HepG2 (cell line): ENCODE measurements at regions not wholly inside any gene's neighbourhood (a gene's known extent, or its start where the extent isn't known, plus 50 kb on each side); places are given as distances from the start of the nearest gene placed in this dataset.

Experiments
- ATAC-seq: fragments of 200-7000 bp; cut with Tn5 transposase; 3 replicates; pipeline ENCODE4 v1.9.1; 2020; ENCODE audit warnings: mild to moderate bottlenecking, moderate library complexity
- BruUV-seq: library from RNA; stranded (reverse); fragments of 400-500 nt; replicated peaks from 2 replicates; lab custom pipeline; 2021; lab: Mats Ljungman, UMichigan
- CTCF ChIA-PET: fragments of 300-600 bp; formaldehyde crosslinking; extraction: SDS; loops from one replicate; lab custom pipeline; 2021; ENCODE audit warnings: low total read pairs, inconsistent platforms, low intra/inter-chr PET ratio; lab: Yijun Ruan, JAX
- POLR2A ChIA-PET: fragments of 350-600 bp; sonication (Branson Sonifier 250); formaldehyde crosslinking; loops from one replicate; lab custom pipeline; 2020; ENCODE audit warnings: antibody characterized with exemption, inconsistent platforms; lab: Yijun Ruan, JAX
- DNase-seq: peaks from one replicate; pipeline ENCODE4 v3.0.0-alpha.2; 2015; ENCODE audit warnings: low spot score
- FAIRE-seq: peaks from 3 replicates; lab custom pipeline; 2011; peaks lifted over from hg19 to GRCh38; lab: Jason Lieb, UNC
- H2AFZ ChIP-seq: one replicate; pipeline ENCODE4 v1.6.1; 2011; ENCODE audit warnings: low read length, inconsistent platforms
- H3K27ac ChIP-seq: fragments of 300-600 bp; 3 replicates; pipeline ENCODE4 v1.8.0; 2011; ENCODE audit warnings: mixed run types, mild to moderate bottlenecking, mixed read lengths, low read length, inconsistent platforms; ENCODE audit not compliant: insufficient read depth; ENCODE audit errors: extremely low read length
- H3K27me3 ChIP-seq, 2 experiments: fragments of 200-600 bp in 1 of 2; 2 replicates in 1 of 2; 3 replicates in 1 of 2; pipeline versions ENCODE4 v1.6.0 to v1.8.0; 2011; ENCODE audit warnings: low read length in 2 of 2, mild to moderate bottlenecking in 2 of 2, moderate library complexity in 2 of 2, inconsistent platforms in 1 of 2; ENCODE audit not compliant: insufficient read depth in 2 of 2, control insufficient read depth in 1 of 2
- H3K36me3 ChIP-seq, 2 experiments: fragments of 200-600 bp in 1 of 2; replicated peaks in 1 of 2; 2 replicates in 1 of 2; 3 replicates in 1 of 2; pipeline versions ENCODE4 v1.5.1 to v1.8.0; 2011; ENCODE audit warnings: low read length in 2 of 2, inconsistent platforms in 1 of 2; ENCODE audit not compliant: insufficient read depth in 2 of 2, control insufficient read depth in 1 of 2
- H3K4me1 ChIP-seq: 2 replicates; pipeline ENCODE4 v1.5.1; 2012; ENCODE audit warnings: low read length, inconsistent platforms; ENCODE audit not compliant: insufficient read depth
- H3K4me2 ChIP-seq: 2 replicates; pipeline ENCODE4 v1.6.0; 2011; ENCODE audit warnings: low read depth, low read length, inconsistent platforms
- H3K4me3 ChIP-seq, 3 experiments: fragments of 200-600 bp in 1 of 3; sonication (generic), shearing (Covaris generic) in 1 of 3; replicated peaks in 1 of 3; 2 replicates each; pipeline ENCODE4 v1.5.1; 2011 to 2016; ENCODE audit warnings: low read length in 3 of 3, inconsistent platforms in 2 of 3, low read depth in 2 of 3, mild to moderate bottlenecking in 2 of 3, control low read depth in 1 of 3, mixed read lengths in 1 of 3; ENCODE audit not compliant: insufficient read depth in 1 of 3
- H3K79me2 ChIP-seq: one replicate; pipeline ENCODE4 v1.6.1; 2011; ENCODE audit warnings: low read length, inconsistent platforms; ENCODE audit not compliant: insufficient read depth
- H3K9ac ChIP-seq: 2 replicates; pipeline ENCODE4 v1.6.0; 2011; ENCODE audit warnings: mild to moderate bottlenecking, low read depth, low read length, inconsistent platforms; ENCODE audit not compliant: insufficient read depth
- H3K9me3 ChIP-seq: 2 replicates; pipeline ENCODE4 v1.5.1; 2012; ENCODE audit warnings: mild to moderate bottlenecking, low read length
- H4K20me1 ChIP-seq: 2 replicates; pipeline ENCODE4 v1.6.0; 2011; ENCODE audit warnings: inconsistent platforms, mild to moderate bottlenecking, low read length, moderate library complexity; ENCODE audit not compliant: insufficient read depth
- CAMTA2 ChIP-seq: sonication (generic); formaldehyde crosslinking; IDR thresholded peaks from 2 replicates; pipeline ENCODE4 v1.4.0; 2020; ENCODE audit warnings: mild to moderate bottlenecking, missing genetic modification reagents, borderline replicate concordance
- REST ChIP-seq, 2 experiments: IDR thresholded peaks; 2 replicates each; pipeline ENCODE4 v1.6.1; 2011 to 2012; ENCODE audit warnings: low read length in 2 of 2, borderline replicate concordance in 1 of 2, low read depth in 1 of 2, mild to moderate bottlenecking in 1 of 2, moderate library complexity in 1 of 2
- ZBTB2 ChIP-seq: sonication (generic); formaldehyde crosslinking; IDR thresholded peaks from 2 replicates; pipeline ENCODE4 v1.8.0; 2022; ENCODE audit warnings: low read depth, missing genetic modification reagents
- ZBTB44 ChIP-seq: sonication (generic); formaldehyde crosslinking; IDR thresholded peaks from 2 replicates; pipeline ENCODE4 v1.4.0; 2020; ENCODE audit warnings: missing genetic modification reagents
- ZFP36L2 ChIP-seq: sonication (generic); formaldehyde crosslinking; IDR thresholded peaks from 2 replicates; pipeline ENCODE4 v1.4.0; 2020; ENCODE audit warnings: missing genetic modification reagents
- ZNF44 ChIP-seq: sonication (generic); formaldehyde crosslinking; IDR thresholded peaks from 2 replicates; pipeline ENCODE4 v1.5.1; 2020; ENCODE audit warnings: mild to moderate bottlenecking, missing genetic modification reagents
- ZNF614 ChIP-seq: IDR thresholded peaks from 2 replicates; pipeline ENCODE4 v1.6.1; 2018; ENCODE audit warnings: missing biosample characterization, missing genetic modification reagents, inconsistent platforms, borderline replicate concordance
- ZNF709 ChIP-seq: sonication (generic); formaldehyde crosslinking; IDR thresholded peaks from 2 replicates; pipeline ENCODE4 v1.5.0; 2020; ENCODE audit warnings: mild to moderate bottlenecking, missing genetic modification reagents
- ZNF780A ChIP-seq: sonication (generic); formaldehyde crosslinking; IDR thresholded peaks from 2 replicates; pipeline ENCODE4 v1.8.0; 2022; ENCODE audit warnings: mild to moderate bottlenecking, missing genetic modification reagents, moderate library complexity
- WGBS: methylation state at CpG from one replicate; pipeline ENCODE4 v1.1.6; 2017; ENCODE audit warnings: low lambda C conversion rate; 5-methylcytosine and 5-hydroxymethylcytosine counted together
- in situ Hi-C: cut with HindIII; loops from 2 replicates; pipeline ENCODE4 v1.10.0; 2017; ENCODE audit warnings: low pct_unique_long_range_greater_than_20kb; ENCODE audit not compliant: extremely low pct_ligation_motif_present
- intact Hi-C: fragments of 100-400 bp; cut with micrococcal nuclease; formaldehyde crosslinking; loops from one replicate; pipeline ENCODE4 v1.10.0; 2022; ENCODE audit not compliant: unreplicated experiment

GRCh38 chr2:2806711-2807110 is 475.6 kb upstream of the MYT1L start:
- H3K4me3 ChIP-seq: no peak overlapping the region
- H3K4me1 ChIP-seq: no peaks in the 10 kb centered on the region
- peaks cover 3 to 29% of the 10 kb centered on the region in 2 experiments; a peak in 3 of 5 replicates for H3K27me3 ChIP-seq
- H3K9me3 ChIP-seq: no peaks in the 10 kb centered on the region
- no peaks in the 10 kb centered on the region for H4K20me1 ChIP-seq
- ChIA-PET POLR2A (no interaction called here), CTCF (no interaction called here)
- intact Hi-C loops: no loop called here
- no peaks in the 10 kb centered on the region for H3K79me2 ChIP-seq
- no peak overlapping the region for H3K4me2 ChIP-seq
- H3K27ac ChIP-seq: no peak overlapping the region
- H3K36me3 ChIP-seq: no peaks in the 10 kb centered on the region; a peak in 1 of 5 replicates
- H3K9ac ChIP-seq: no peak overlapping the region
- ATAC-seq (peak; percentile 35; the same call in 1 of the 3 replicates), FAIRE-seq (no peak), DNase-seq (no peak)
- no peak overlapping the region for H2AFZ ChIP-seq
- BruUV-seq: no TSS peak
- TF ChIP-seq ZNF780A (CRISPR knock-in tag) (no peak), ZBTB2 (no peak)
- in situ Hi-C loops: no loop called here
- 2% methylated on average over 5 of the region's 7 CpGs for WGBS

GRCh38 chr2:2805263-2805662 is 474.2 kb upstream of the MYT1L start:
- no peak overlapping the region for H3K9ac ChIP-seq
- 8% methylated on average over 5 of the region's 5 CpGs for WGBS
- in situ Hi-C loops (no loop called here), intact Hi-C loops (no loop called here)
- H3K4me3 ChIP-seq: no peak overlapping the region
- DNase-seq (no peak), ATAC-seq (no peak), FAIRE-seq (no peak)
- H2AFZ ChIP-seq: no peak overlapping the region
- H3K9me3 ChIP-seq: no peaks in the 10 kb centered on the region
- POLR2A ChIA-PET: no interaction called here
- BruUV-seq: no TSS peak
- no peak overlapping the region for H3K4me2 ChIP-seq
- no peaks in the 10 kb centered on the region for H4K20me1 ChIP-seq
- CTCF ChIA-PET: no interaction called here
- H3K4me1 ChIP-seq: no peaks in the 10 kb centered on the region
- peaks cover 3 to 29% of the 10 kb centered on the region in 2 experiments; a peak in 3 of 5 replicates for H3K27me3 ChIP-seq
- no peaks in the 10 kb centered on the region for H3K79me2 ChIP-seq
- H3K36me3 ChIP-seq: no peaks in the 10 kb centered on the region; a peak in 1 of 5 replicates
- no peak overlapping the region for H3K27ac ChIP-seq
- TF ChIP-seq CAMTA2 (CRISPR knock-in tag): no peak
- TF ChIP-seq ZFP36L2: no peak
- no peak for TF ChIP-seq ZNF709 (CRISPR knock-in tag)
- no peak for TF ChIP-seq ZBTB44 (CRISPR knock-in tag)
- TF ChIP-seq ZBTB2: no peak
- no peak for TF ChIP-seq ZNF44
- no peak for TF ChIP-seq ZNF614 (CRISPR knock-in tag)
- no peak for TF ChIP-seq REST (IDR thresholded peaks at IDR 0.05; ENCODE audit: borderline replicate concordance in 1 of 2, low read depth in 1 of 2, low read length in 2 of 2)
